Liver (tissue), 3 donors: ENCODE measurements at regions not wholly inside any gene's neighbourhood (a gene's known extent, or its start where the extent isn't known, plus 50 kb on each side); places are given as distances from the start of the nearest gene placed in this dataset.

Source experiments
- ATF3 ChIP-seq: IDR thresholded peaks from 2 replicates; pipeline ENCODE4 v1.6.1; 2016; ENCODE audit warnings: antibody characterized with exemption
- CTCF ChIP-seq: fragments of 150-350 bp; IDR thresholded peaks from 2 replicates; pipeline ENCODE4 v1.5.1; 2017; ENCODE audit warnings: improper control_type of control experiment, low read depth, low read length; ENCODE audit not compliant: missing input control
- EGR1 ChIP-seq, 2 donors: IDR thresholded peaks; 2 replicates each; pipeline ENCODE4 v1.6.1; 2016 to 2018; ENCODE audit warnings: antibody characterized with exemption in 2 of 2, low read depth in 2 of 2
- FOXA1 ChIP-seq: IDR thresholded peaks from 2 replicates; pipeline ENCODE4 v1.6.1; 2016; ENCODE audit warnings: antibody characterized with exemption
- GABPA ChIP-seq, 2 donors: IDR thresholded peaks in 1 of 2; conservative IDR thresholded peaks in 1 of 2; 2 replicates each; pipeline ENCODE4 v1.6.1; 2016; ENCODE audit warnings: antibody characterized with exemption in 2 of 2, mild to moderate bottlenecking in 1 of 2, moderate library complexity in 1 of 2
- HNF4G ChIP-seq: IDR thresholded peaks from 2 replicates; pipeline ENCODE4 v1.6.1; 2016; ENCODE audit warnings: antibody characterized with exemption
- JUND ChIP-seq, 2 donors: IDR thresholded peaks; 2 replicates each; pipeline ENCODE4 v1.6.1; 2016; ENCODE audit warnings: antibody characterized with exemption in 2 of 2
- MAX ChIP-seq: IDR thresholded peaks from 2 replicates; pipeline ENCODE4 v1.6.1; 2016; ENCODE audit warnings: antibody characterized with exemption
- RAD21 ChIP-seq, 2 donors: IDR thresholded peaks; 2 replicates each; pipeline ENCODE4 v1.6.1; 2016; ENCODE audit warnings: antibody characterized with exemption in 2 of 2, mild to moderate bottlenecking in 2 of 2
- REST ChIP-seq: IDR thresholded peaks from 2 replicates; pipeline ENCODE4 v1.6.1; 2016; ENCODE audit warnings: antibody characterized with exemption, mild to moderate bottlenecking
- SP1 ChIP-seq: IDR thresholded peaks from 2 replicates; pipeline ENCODE4 v1.6.1; 2018; ENCODE audit warnings: antibody characterized with exemption, mild to moderate bottlenecking
- ZBTB33 ChIP-seq: IDR thresholded peaks from 2 replicates; pipeline ENCODE4 v1.6.1; 2016; ENCODE audit warnings: antibody characterized with exemption
- donor health status: healthy.
- donor health status: healthy.

GRCh38 chr4:3648195-3648594 is 116.0 kb upstream of the LRPAP1 start:
- TF ChIP-seq CTCF = no peak
- TF ChIP-seq EGR1 (IDR thresholded peaks at IDR 0.05; ENCODE audit: low read depth in 2 of 2) = no peak
- TF ChIP-seq MAX = no peak
- no peak for TF ChIP-seq RAD21 (IDR thresholded peaks at IDR 0.05)
- no peak for TF ChIP-seq SP1
- no peak for TF ChIP-seq REST
- no peak for TF ChIP-seq ATF3
- TF ChIP-seq JUND (IDR thresholded peaks at IDR 0.05) = no peak
- TF ChIP-seq FOXA1 = no peak
- TF ChIP-seq HNF4G = no peak
- no peak for TF ChIP-seq ZBTB33
- TF ChIP-seq GABPA (IDR thresholded peaks at IDR 0.05 in 1 of 2, conservative IDR thresholded peaks at IDR 0.05 in 1 of 2) = no peak
